IMR-90 (cell line): ENCODE measurements at regions not wholly inside any gene's neighbourhood (a gene's known extent, or its start where the extent isn't known, plus 50 kb on each side); places are given as distances from the start of the nearest gene placed in this dataset.

Experiments used
- ATAC-seq: fragments of 200-7000 bp; cut with Tn5 transposase; 2 replicates; pipeline ENCODE4 v1.9.1; 2020; ENCODE audit warnings: low read depth, mild to moderate bottlenecking, moderate library complexity
- BruUV-seq: library from RNA; stranded (reverse); fragments of 400-500 nt; replicated peaks from 2 replicates; lab custom pipeline; 2021; lab: Mats Ljungman, UMichigan
- CTCF ChIA-PET: fragments of 300-600 bp; formaldehyde crosslinking; extraction: SDS; loops from one replicate; lab custom pipeline; 2021; ENCODE audit warnings: antibody characterized with exemption; lab: Yijun Ruan, JAX
- POLR2A ChIA-PET: fragments of 300-600 bp; sonication (Branson Sonifier 250); formaldehyde crosslinking; loops from one replicate; lab custom pipeline; 2022; ENCODE audit warnings: antibody characterized with exemption; ENCODE audit not compliant: unreplicated experiment; lab: Charles Lee
- DNase-seq: peaks from one replicate; pipeline ENCODE4 v3.0.0; 2013
- H2AFZ ChIP-seq: replicated peaks from 2 replicates; pipeline ENCODE3; 2013; ENCODE audit warnings: low read length, mild to moderate bottlenecking; ENCODE audit not compliant: poor library complexity
- H2AK5ac ChIP-seq: 2 replicates; pipeline ENCODE4 v1.6.1; 2013; ENCODE audit warnings: low read depth, low read length, inconsistent platforms
- H2AK9ac ChIP-seq: replicated peaks from 2 replicates; pipeline ENCODE3; 2013; ENCODE audit warnings: mild to moderate bottlenecking, low read depth, low read length, moderate library complexity; ENCODE audit not compliant: poor library complexity
- H2BK120ac ChIP-seq: 2 replicates; pipeline ENCODE4 v1.6.1; 2013; ENCODE audit warnings: low read depth, low read length, inconsistent platforms
- H2BK15ac ChIP-seq: 3 replicates; pipeline ENCODE4 v1.6.1; 2013; ENCODE audit warnings: low read depth, low read length, inconsistent platforms
- H2BK20ac ChIP-seq: 2 replicates; pipeline ENCODE4 v1.6.1; 2013; ENCODE audit warnings: low read depth, mild to moderate bottlenecking, inconsistent platforms, low read length, moderate library complexity
- H2BK5ac ChIP-seq: 2 replicates; pipeline ENCODE4 v1.6.1; 2013; ENCODE audit warnings: mild to moderate bottlenecking, low read depth, low read length, inconsistent platforms; ENCODE audit not compliant: poor library complexity, severe bottlenecking
- H3K14ac ChIP-seq: replicated peaks from 2 replicates; pipeline ENCODE4 v1.6.1; 2013; ENCODE audit warnings: low read depth, low read length, inconsistent platforms
- H3K18ac ChIP-seq: 2 replicates; pipeline ENCODE4 v1.6.1; 2013; ENCODE audit warnings: low read depth, low read length, control low read depth
- H3K23ac ChIP-seq: 2 replicates; pipeline ENCODE4 v1.6.1; 2013; ENCODE audit warnings: low read depth, low read length, inconsistent platforms
- H3K27ac ChIP-seq: 2 replicates; pipeline ENCODE4 v1.5.1; 2013; ENCODE audit warnings: mild to moderate bottlenecking, control low read depth, low read length; ENCODE audit not compliant: insufficient read depth
- H3K27me3 ChIP-seq: 2 replicates; pipeline ENCODE4 v1.6.1; 2013; ENCODE audit warnings: low read length; ENCODE audit not compliant: control insufficient read depth, insufficient read depth
- H3K36me3 ChIP-seq: 2 replicates; pipeline ENCODE4 v1.6.1; 2013; ENCODE audit warnings: low read length, mixed read lengths; ENCODE audit not compliant: control insufficient read depth, insufficient read depth
- H3K4ac ChIP-seq: 2 replicates; pipeline ENCODE4 v1.6.1; 2013; ENCODE audit warnings: low read depth, low read length, inconsistent platforms
- H3K4me1 ChIP-seq: 2 replicates; pipeline ENCODE4 v1.6.1; 2013; ENCODE audit warnings: low read length, mixed read lengths; ENCODE audit not compliant: control insufficient read depth, insufficient read depth
- H3K4me2 ChIP-seq: 2 replicates; pipeline ENCODE4 v1.6.1; 2013; ENCODE audit warnings: low read depth, mild to moderate bottlenecking, control low read depth, low read length, moderate library complexity
- H3K4me3 ChIP-seq: 2 replicates; pipeline ENCODE4 v1.5.1; 2013; ENCODE audit warnings: low read depth, mild to moderate bottlenecking, control low read depth, low read length, moderate library complexity; ENCODE audit not compliant: insufficient read depth
- H3K56ac ChIP-seq: 2 replicates; pipeline ENCODE4 v1.6.1; 2013; ENCODE audit warnings: low read length, inconsistent platforms; ENCODE audit not compliant: insufficient read depth; ENCODE audit errors: extremely low read depth
- H3K79me1 ChIP-seq, 2 experiments: 2 replicates each; pipeline ENCODE4 v1.6.1; 2013; ENCODE audit warnings: low read length in 2 of 2, inconsistent platforms in 1 of 2, low read depth in 1 of 2
- H3K9ac ChIP-seq: 2 replicates; pipeline ENCODE4 v1.6.1; 2013; ENCODE audit warnings: low read depth, low read length, control low read depth
- H3K9me1 ChIP-seq: 2 replicates; pipeline ENCODE4 v1.6.1; 2013; ENCODE audit warnings: low read length, inconsistent platforms; ENCODE audit not compliant: insufficient read depth
- H3K9me3 ChIP-seq: 2 replicates; pipeline ENCODE4 v1.6.1; 2013; ENCODE audit warnings: low read length; ENCODE audit not compliant: control insufficient read depth, insufficient read depth
- H4K20me1 ChIP-seq: 2 replicates; pipeline ENCODE4 v1.6.1; 2013; ENCODE audit warnings: low read length, inconsistent platforms; ENCODE audit not compliant: insufficient read depth
- H4K5ac ChIP-seq: 2 replicates; pipeline ENCODE4 v1.6.1; 2013; ENCODE audit warnings: mild to moderate bottlenecking, low read depth, low read length, control low read depth
- H4K8ac ChIP-seq, 2 experiments: 2 replicates each; pipeline ENCODE4 v1.6.1; 2013; ENCODE audit warnings: low read depth in 2 of 2, low read length in 2 of 2, control low read depth in 1 of 2, inconsistent platforms in 1 of 2
- H4K91ac ChIP-seq: 2 replicates; pipeline ENCODE4 v1.6.1; 2013; ENCODE audit warnings: low read depth, low read length, inconsistent platforms; ENCODE audit not compliant: insufficient read depth
- BHLHE40 ChIP-seq: fragments of 150-350 bp; IDR thresholded peaks from 2 replicates; pipeline ENCODE4 v1.6.1; 2016; ENCODE audit warnings: mild to moderate bottlenecking, low read depth, low read length
- CEBPB ChIP-seq: IDR thresholded peaks from 2 replicates; pipeline ENCODE4 v1.6.1; 2012; ENCODE audit warnings: low read depth, low read length, improper control_type of control experiment
- FOS ChIP-seq: fragments of 150-350 bp; IDR thresholded peaks from 2 replicates; pipeline ENCODE4 v1.6.1; 2016; ENCODE audit warnings: low read depth, low read length
- MAFK ChIP-seq: IDR thresholded peaks from 2 replicates; pipeline ENCODE4 v1.6.1; 2012; ENCODE audit warnings: low read depth, low read length, improper control_type of control experiment
- MAZ ChIP-seq: IDR thresholded peaks from 2 replicates; pipeline ENCODE4 v1.6.1; 2012; ENCODE audit warnings: low read depth, mild to moderate bottlenecking, low read length, improper control_type of control experiment, moderate library complexity, borderline replicate concordance
- MXI1 ChIP-seq: IDR thresholded peaks from 2 replicates; pipeline ENCODE4 v1.6.1; 2012; ENCODE audit warnings: low read depth, mild to moderate bottlenecking, low read length, moderate library complexity, borderline replicate concordance
- NFE2L2 ChIP-seq: fragments of 150-350 bp; IDR thresholded peaks from 2 replicates; pipeline ENCODE4 v1.6.1; 2016; ENCODE audit warnings: low read depth, mild to moderate bottlenecking, low read length
- POLR2A ChIP-seq: IDR thresholded peaks from 2 replicates; pipeline ENCODE4 v1.6.1; 2012; ENCODE audit warnings: mild to moderate bottlenecking, low read depth, low read length
- RAD21 ChIP-seq: IDR thresholded peaks from 2 replicates; pipeline ENCODE4 v1.6.1; 2012; ENCODE audit warnings: low read length, improper control_type of control experiment
- RCOR1 ChIP-seq: IDR thresholded peaks from 2 replicates; pipeline ENCODE4 v1.6.1; 2012; ENCODE audit warnings: mild to moderate bottlenecking, low read length, improper control_type of control experiment; ENCODE audit not compliant: insufficient replicate concordance
- RFX5 ChIP-seq: IDR thresholded peaks from 2 replicates; pipeline ENCODE4 v1.8.0; 2012; ENCODE audit warnings: low read depth, mild to moderate bottlenecking, low read length, moderate library complexity
- SMC3 ChIP-seq: fragments of 150-350 bp; IDR thresholded peaks from 2 replicates; pipeline ENCODE4 v1.6.1; 2016; ENCODE audit warnings: low read depth, mild to moderate bottlenecking, antibody characterized with exemption, low read length, moderate library complexity
- WGBS, 2 experiments: methylation state at CpG; one replicate each; pipeline versions ENCODE4 v1.1.5 to v1.1.7; 2013; ENCODE audit warnings: missing lambda C conversion rate in 2 of 2; ENCODE audit not compliant: insufficient read length in 1 of 2; ENCODE audit errors: extremely low coverage in 2 of 2; 5-methylcytosine and 5-hydroxymethylcytosine counted together
- dilution Hi-C: fragments of 300-500 bp; cut with HindIII; formaldehyde crosslinking; loops from one replicate; pipeline ENCODE4 v1.14.3; 2018; ENCODE audit warnings: low sequenced_read_pairs; ENCODE audit not compliant: unreplicated experiment
- in situ Hi-C: fragments of 300-500 bp; cut with MboI; formaldehyde crosslinking; loops from 3 replicates; pipeline ENCODE4 v1.14.3; 2019; ENCODE audit warnings: low sequenced_read_pairs, inconsistent platforms, mixed read lengths
- intact Hi-C: fragments of 100-400 bp; cut with micrococcal nuclease; formaldehyde crosslinking; loops from 2 replicates; pipeline ENCODE4 v1.10.0; 2022
- TF ChIP-seq, protein P1 (sequence below): conservative IDR thresholded peaks from 2 replicates; pipeline ENCODE4 v1.5.1; 2012; ENCODE audit warnings: mild to moderate bottlenecking, low read depth, low read length, improper control_type of control experiment
- TF ChIP-seq, protein P2 (sequence below): fragments of 150-350 bp; IDR thresholded peaks from 2 replicates; pipeline ENCODE4 v1.6.1; 2017; ENCODE audit warnings: mild to moderate bottlenecking, antibody characterized with exemption, low read length, low read depth

- TF ChIP-seq MAFK = no peak
- no peak for TF ChIP-seq SMC3
- TF ChIP-seq, protein P1, sequence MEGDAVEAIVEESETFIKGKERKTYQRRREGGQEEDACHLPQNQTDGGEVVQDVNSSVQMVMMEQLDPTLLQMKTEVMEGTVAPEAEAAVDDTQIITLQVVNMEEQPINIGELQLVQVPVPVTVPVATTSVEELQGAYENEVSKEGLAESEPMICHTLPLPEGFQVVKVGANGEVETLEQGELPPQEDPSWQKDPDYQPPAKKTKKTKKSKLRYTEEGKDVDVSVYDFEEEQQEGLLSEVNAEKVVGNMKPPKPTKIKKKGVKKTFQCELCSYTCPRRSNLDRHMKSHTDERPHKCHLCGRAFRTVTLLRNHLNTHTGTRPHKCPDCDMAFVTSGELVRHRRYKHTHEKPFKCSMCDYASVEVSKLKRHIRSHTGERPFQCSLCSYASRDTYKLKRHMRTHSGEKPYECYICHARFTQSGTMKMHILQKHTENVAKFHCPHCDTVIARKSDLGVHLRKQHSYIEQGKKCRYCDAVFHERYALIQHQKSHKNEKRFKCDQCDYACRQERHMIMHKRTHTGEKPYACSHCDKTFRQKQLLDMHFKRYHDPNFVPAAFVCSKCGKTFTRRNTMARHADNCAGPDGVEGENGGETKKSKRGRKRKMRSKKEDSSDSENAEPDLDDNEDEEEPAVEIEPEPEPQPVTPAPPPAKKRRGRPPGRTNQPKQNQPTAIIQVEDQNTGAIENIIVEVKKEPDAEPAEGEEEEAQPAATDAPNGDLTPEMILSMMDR = no peak
- no peak for TF ChIP-seq RCOR1
- TF ChIP-seq CEBPB = no peak
- no peak for TF ChIP-seq MXI1
- no peak for TF ChIP-seq NFE2L2
- TF ChIP-seq RAD21 = no peak
- no peak for TF ChIP-seq FOS
- TF ChIP-seq POLR2A = no peak
- no peak for TF ChIP-seq BHLHE40
- TF ChIP-seq, protein P2, sequence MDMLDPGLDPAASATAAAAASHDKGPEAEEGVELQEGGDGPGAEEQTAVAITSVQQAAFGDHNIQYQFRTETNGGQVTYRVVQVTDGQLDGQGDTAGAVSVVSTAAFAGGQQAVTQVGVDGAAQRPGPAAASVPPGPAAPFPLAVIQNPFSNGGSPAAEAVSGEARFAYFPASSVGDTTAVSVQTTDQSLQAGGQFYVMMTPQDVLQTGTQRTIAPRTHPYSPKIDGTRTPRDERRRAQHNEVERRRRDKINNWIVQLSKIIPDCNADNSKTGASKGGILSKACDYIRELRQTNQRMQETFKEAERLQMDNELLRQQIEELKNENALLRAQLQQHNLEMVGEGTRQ = no peak
- no peak for TF ChIP-seq MAZ
- TF ChIP-seq RFX5 = no peak
- no peak for ATAC-seq
- Histone ChIP-seq H3K14ac (no peak overlapping the region), H3K56ac (no peak overlapping the region), H2BK20ac (no peak overlapping the region), H3K9me3 (peaks cover 6% of the 10 kb centered on the region), H4K91ac (no peak overlapping the region), H3K27me3 (no peaks in the 10 kb centered on the region), H3K36me3 (no peaks in the 10 kb centered on the region), H4K8ac (no peak overlapping the region), H3K9me1 (no peaks in the 10 kb centered on the region), H2BK120ac (no peak overlapping the region), H3K23ac (no peak overlapping the region), H2AK9ac (no peak overlapping the region), H2AK5ac (no peak overlapping the region), H2BK15ac (no peak overlapping the region), H4K20me1 (no peaks in the 10 kb centered on the region), H3K4me1 (no peaks in the 10 kb centered on the region), H4K5ac (no peak overlapping the region), H2AFZ (no peak overlapping the region), H2BK5ac (no peak overlapping the region), H3K4me2 (no peak overlapping the region), H3K4me3 (no peak overlapping the region), H3K4ac (no peak overlapping the region), H3K27ac (no peak overlapping the region), H3K79me1 (no peaks in the 10 kb centered on the region), H3K18ac (no peak overlapping the region), H3K9ac (no peak overlapping the region)
- POLR2A ChIA-PET = no interaction called here
- in situ Hi-C loops = no loop called here
- no peak for DNase-seq
- no CpG with 5 or more reads among the region's 3 CpGs for WGBS, 2 experiments
- no TSS peak for BruUV-seq
- dilution Hi-C loops = no loop called here
- intact Hi-C loops = no loop called here
- CTCF ChIA-PET = no interaction called here
Measured at GRCh38 chr4:170202721-170203120, 113.0 kb upstream of the AADAT start.
